GM12872 (cell line): ENCODE measurements at regions not wholly inside any gene's neighbourhood (a gene's known extent, or its start where the extent isn't known, plus 50 kb on each side); places are given as distances from the start of the nearest gene placed in this dataset.

Experiments
- CTCF ChIP-seq: IDR thresholded peaks from 3 replicates; pipeline ENCODE4 v1.5.1; 2011; ENCODE audit warnings: low read depth, mild to moderate bottlenecking, low read length, moderate library complexity; ENCODE audit not compliant: insufficient read depth

- no peak for TF ChIP-seq CTCF
These were observed 244.3 kb downstream of the ETAA1 start for GRCh38 chr2:67641312-67642045.

GRCh38 chr2:67642046-67642382, 244.9 kb downstream of the ETAA1 start:
- TF ChIP-seq CTCF: no peak

GRCh38 chr2:67642961-67643360, 245.8 kb downstream of the ETAA1 start:
- TF ChIP-seq CTCF: no peak

GRCh38 chr2:67645280-67646138, 248.4 kb downstream of the ETAA1 start:
- TF ChIP-seq CTCF: no peak

GRCh38 chr2:67646714-67647333, 249.7 kb downstream of the ETAA1 start:
- no peak for TF ChIP-seq CTCF

- TF ChIP-seq CTCF: no peak
These were observed 252.5 kb downstream of the ETAA1 start for GRCh38 chr2:67649331-67650261.
